ENCODE measurements at regions not wholly inside any gene's neighbourhood (a gene's known extent, or its start where the extent isn't known, plus 50 kb on each side); places are given as distances from the start of the nearest gene placed in this dataset.

GRCh38 chr4:30844861-30845582, 124.9 kb downstream of the PCDH7 start:
- Mint-ChIP-seq H3K4me1 (ENCODE audit: insufficient read depth, unreplicated experiment) (peaks cover 4% of the 10 kb centered on the region), H3K4me3 (ENCODE audit: unreplicated experiment) (no peak overlapping the region), H3K9me3 (ENCODE audit: unreplicated experiment) (no peaks in the 10 kb centered on the region), H3K27ac (ENCODE audit: low read depth, unreplicated experiment) (no peak overlapping the region), H3K27me3 (ENCODE audit: insufficient read depth, unreplicated experiment) (no peaks in the 10 kb centered on the region), H3K36me3 (ENCODE audit: insufficient read depth, unreplicated experiment) (no peaks in the 10 kb centered on the region)
- DNase-seq (ENCODE audit: unreplicated experiment): no peak
- CTCF ChIA-PET: interaction anchor here (0.6 kb wide), 1 partner anchor 125 kb away, joined by 4 read pairs; the partner anchor contains the start of gene PCDH7
- intact Hi-C loops (cut with micrococcal nuclease): no loop called here
- POLR2A ChIA-PET: no interaction called here
- BruUV-seq (replicated peaks): no TSS peak
- TF ChIP-seq, protein P1, sequence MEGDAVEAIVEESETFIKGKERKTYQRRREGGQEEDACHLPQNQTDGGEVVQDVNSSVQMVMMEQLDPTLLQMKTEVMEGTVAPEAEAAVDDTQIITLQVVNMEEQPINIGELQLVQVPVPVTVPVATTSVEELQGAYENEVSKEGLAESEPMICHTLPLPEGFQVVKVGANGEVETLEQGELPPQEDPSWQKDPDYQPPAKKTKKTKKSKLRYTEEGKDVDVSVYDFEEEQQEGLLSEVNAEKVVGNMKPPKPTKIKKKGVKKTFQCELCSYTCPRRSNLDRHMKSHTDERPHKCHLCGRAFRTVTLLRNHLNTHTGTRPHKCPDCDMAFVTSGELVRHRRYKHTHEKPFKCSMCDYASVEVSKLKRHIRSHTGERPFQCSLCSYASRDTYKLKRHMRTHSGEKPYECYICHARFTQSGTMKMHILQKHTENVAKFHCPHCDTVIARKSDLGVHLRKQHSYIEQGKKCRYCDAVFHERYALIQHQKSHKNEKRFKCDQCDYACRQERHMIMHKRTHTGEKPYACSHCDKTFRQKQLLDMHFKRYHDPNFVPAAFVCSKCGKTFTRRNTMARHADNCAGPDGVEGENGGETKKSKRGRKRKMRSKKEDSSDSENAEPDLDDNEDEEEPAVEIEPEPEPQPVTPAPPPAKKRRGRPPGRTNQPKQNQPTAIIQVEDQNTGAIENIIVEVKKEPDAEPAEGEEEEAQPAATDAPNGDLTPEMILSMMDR (IDR thresholded peaks at IDR 0.05; ENCODE audit: unreplicated experiment): no peak

DNA sequence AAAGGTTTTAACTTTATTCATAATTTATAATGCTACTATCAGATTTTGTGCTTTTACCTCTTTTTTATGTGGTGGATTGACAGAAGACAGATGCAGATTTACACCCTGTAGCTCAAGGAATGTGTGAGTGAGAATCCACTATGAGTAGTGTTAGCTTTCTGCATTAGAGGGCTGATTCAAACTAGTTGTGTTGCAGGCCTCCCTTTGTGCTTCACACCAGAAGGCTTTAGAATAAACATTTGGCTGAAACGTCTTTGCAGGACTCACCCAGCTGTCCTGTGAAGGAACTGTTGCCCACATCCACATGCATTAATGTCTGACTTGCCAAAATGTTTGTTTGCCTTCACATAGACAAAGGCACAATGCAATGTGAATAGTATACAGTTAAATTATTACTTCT, 127.0 kb downstream of the PCDH7 start:
- Mint-ChIP-seq H3K4me3 (ENCODE audit: unreplicated experiment) (no peak overlapping the region), H3K27me3 (ENCODE audit: insufficient read depth, unreplicated experiment) (no peaks in the 10 kb centered on the region), H3K36me3 (ENCODE audit: insufficient read depth, unreplicated experiment) (no peaks in the 10 kb centered on the region), H3K9me3 (ENCODE audit: unreplicated experiment) (no peaks in the 10 kb centered on the region), H3K27ac (ENCODE audit: low read depth, unreplicated experiment) (no peak overlapping the region), H3K4me1 (ENCODE audit: insufficient read depth, unreplicated experiment) (no peaks in the 10 kb centered on the region)
- intact Hi-C loops (cut with micrococcal nuclease): no loop called here
- TF ChIP-seq, protein P1 (IDR thresholded peaks at IDR 0.05; ENCODE audit: unreplicated experiment): no peak
- POLR2A ChIA-PET: interaction anchor here (0.6 to 1.4 kb wide), 2 partner anchors 104 to 1560 kb away, joined by 3 read pairs; no protein-coding TSS in a partner anchor
- CTCF ChIA-PET: interaction anchor here (1.0 kb wide), 1 partner anchor 11 kb away, joined by 4 read pairs; no protein-coding TSS in a partner anchor
- DNase-seq (ENCODE audit: unreplicated experiment): no peak
- no TSS peak for BruUV-seq (replicated peaks)

- Mint-ChIP-seq H3K4me1 (ENCODE audit: insufficient read depth, unreplicated experiment) (no peaks in the 10 kb centered on the region), H3K27ac (ENCODE audit: low read depth, unreplicated experiment) (no peak overlapping the region)
- TF ChIP-seq, protein P1 (IDR thresholded peaks at IDR 0.05; ENCODE audit: unreplicated experiment): no peak
These were observed 127.8 kb downstream of the PCDH7 start for GRCh38 chr4:30847958-30848357.

DNA sequence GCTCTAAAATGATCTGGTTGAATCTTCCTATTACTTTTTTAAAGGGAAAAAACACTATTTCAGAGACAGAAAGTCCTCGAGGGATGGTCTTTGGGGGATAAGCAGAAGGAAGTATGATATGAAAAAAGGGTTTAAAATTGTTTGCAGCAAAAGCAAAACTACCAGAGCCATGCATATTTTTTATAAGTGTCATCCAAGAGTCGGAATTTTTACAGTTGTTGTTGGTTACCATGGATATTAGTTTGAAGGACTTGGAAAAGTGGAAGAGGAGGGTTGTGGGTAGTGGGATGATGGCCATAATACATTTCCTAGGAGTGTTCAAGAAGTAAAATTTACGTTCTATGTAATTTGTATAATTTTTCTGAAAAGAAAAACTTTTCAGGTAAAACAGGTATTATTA, 134.4 kb downstream of the PCDH7 start:
- POLR2A ChIA-PET: no interaction called here
- Mint-ChIP-seq H3K27ac (ENCODE audit: low read depth, unreplicated experiment) (no peak overlapping the region), H3K9me3 (ENCODE audit: unreplicated experiment) (no peaks in the 10 kb centered on the region), H3K4me1 (ENCODE audit: insufficient read depth, unreplicated experiment) (no peaks in the 10 kb centered on the region), H3K27me3 (ENCODE audit: insufficient read depth, unreplicated experiment) (no peaks in the 10 kb centered on the region), H3K4me3 (ENCODE audit: unreplicated experiment) (no peak overlapping the region), H3K36me3 (ENCODE audit: insufficient read depth, unreplicated experiment) (no peaks in the 10 kb centered on the region)
- no peak for DNase-seq (ENCODE audit: unreplicated experiment)
- CTCF ChIA-PET: interaction anchor here (0.6 kb wide), 1 partner anchor 16 kb away, joined by 3 read pairs; no protein-coding TSS in a partner anchor
- intact Hi-C loops (cut with micrococcal nuclease): no loop called here
- TF ChIP-seq, protein P1 (IDR thresholded peaks at IDR 0.05; ENCODE audit: unreplicated experiment): no peak
- no TSS peak for BruUV-seq (replicated peaks)

More at GRCh38 chr4:30847958-30848357, 127.8 kb downstream of the PCDH7 start:
- ChIA-PET CTCF (no interaction called here), POLR2A (interaction anchor here (0.6 to 1.4 kb wide), 2 partner anchors 78 to 103 kb away, joined by 3 read pairs; no protein-coding TSS in a partner anchor)
- no peaks in the 10 kb centered on the region for H3K36me3 Mint-ChIP-seq (ENCODE audit: insufficient read depth, unreplicated experiment)
- no peaks in the 10 kb centered on the region for H3K9me3 Mint-ChIP-seq (ENCODE audit: unreplicated experiment)
- no peak for DNase-seq (ENCODE audit: unreplicated experiment)
- no peak overlapping the region for H3K4me3 Mint-ChIP-seq (ENCODE audit: unreplicated experiment)
- BruUV-seq (replicated peaks): no TSS peak
- intact Hi-C loops (cut with micrococcal nuclease): no loop called here
- no peaks in the 10 kb centered on the region for H3K27me3 Mint-ChIP-seq (ENCODE audit: insufficient read depth, unreplicated experiment)

Measured in MCF 10A (cell line).